ENCODE measurements at regions not wholly inside any gene's neighbourhood (a gene's known extent, or its start where the extent isn't known, plus 50 kb on each side); places are given as distances from the start of the nearest gene placed in this dataset.
"Not testable (repeated sequence)": the region's sequence is repeated elsewhere in the genome, so short reads cannot be mapped to it uniquely, and the experiment has no call there.

- TF ChIP-seq, protein P1, sequence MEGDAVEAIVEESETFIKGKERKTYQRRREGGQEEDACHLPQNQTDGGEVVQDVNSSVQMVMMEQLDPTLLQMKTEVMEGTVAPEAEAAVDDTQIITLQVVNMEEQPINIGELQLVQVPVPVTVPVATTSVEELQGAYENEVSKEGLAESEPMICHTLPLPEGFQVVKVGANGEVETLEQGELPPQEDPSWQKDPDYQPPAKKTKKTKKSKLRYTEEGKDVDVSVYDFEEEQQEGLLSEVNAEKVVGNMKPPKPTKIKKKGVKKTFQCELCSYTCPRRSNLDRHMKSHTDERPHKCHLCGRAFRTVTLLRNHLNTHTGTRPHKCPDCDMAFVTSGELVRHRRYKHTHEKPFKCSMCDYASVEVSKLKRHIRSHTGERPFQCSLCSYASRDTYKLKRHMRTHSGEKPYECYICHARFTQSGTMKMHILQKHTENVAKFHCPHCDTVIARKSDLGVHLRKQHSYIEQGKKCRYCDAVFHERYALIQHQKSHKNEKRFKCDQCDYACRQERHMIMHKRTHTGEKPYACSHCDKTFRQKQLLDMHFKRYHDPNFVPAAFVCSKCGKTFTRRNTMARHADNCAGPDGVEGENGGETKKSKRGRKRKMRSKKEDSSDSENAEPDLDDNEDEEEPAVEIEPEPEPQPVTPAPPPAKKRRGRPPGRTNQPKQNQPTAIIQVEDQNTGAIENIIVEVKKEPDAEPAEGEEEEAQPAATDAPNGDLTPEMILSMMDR (IDR thresholded peaks at IDR 0.05; ENCODE audit: control extremely low read depth, extremely low read depth), result no peak
- H3K9ac ChIP-seq (ENCODE audit: insufficient read depth in 1 of 2, low read length in 2 of 2), result no peak overlapping the region
- no peaks in the 10 kb centered on the region for H3K36me3 ChIP-seq (ENCODE audit: control insufficient read depth in 4 of 4, insufficient read depth in 4 of 4, low read length in 4 of 4)
- DNase-seq (no peak), ATAC-seq (ENCODE audit: insufficient read depth, low FRiP score) (no peak)
- no peaks in the 10 kb centered on the region for H3K27me3 ChIP-seq (ENCODE audit: control insufficient read depth in 3 of 3, insufficient read depth in 3 of 3, low read length in 2 of 3)
- H3K9me3 ChIP-seq (ENCODE audit: control insufficient read depth in 4 of 4, insufficient read depth in 3 of 4, low read length in 3 of 4), result no peaks in the 10 kb centered on the region
- H3K4me1 ChIP-seq (ENCODE audit: control insufficient read depth in 5 of 5, insufficient read depth in 5 of 5, low read length in 5 of 5), result peaks cover 0 to 20% (median 0%) of the 10 kb centered on the region in 5 donors
- no peak overlapping the region for H3K27ac ChIP-seq (ENCODE audit: low read depth in 1 of 2, low read length in 1 of 2)
- no peak overlapping the region for H3K4me3 ChIP-seq
These were observed 151.1 kb upstream of the HMGA2 start for GRCh38 chr12:65673156-65673690.

DNA sequence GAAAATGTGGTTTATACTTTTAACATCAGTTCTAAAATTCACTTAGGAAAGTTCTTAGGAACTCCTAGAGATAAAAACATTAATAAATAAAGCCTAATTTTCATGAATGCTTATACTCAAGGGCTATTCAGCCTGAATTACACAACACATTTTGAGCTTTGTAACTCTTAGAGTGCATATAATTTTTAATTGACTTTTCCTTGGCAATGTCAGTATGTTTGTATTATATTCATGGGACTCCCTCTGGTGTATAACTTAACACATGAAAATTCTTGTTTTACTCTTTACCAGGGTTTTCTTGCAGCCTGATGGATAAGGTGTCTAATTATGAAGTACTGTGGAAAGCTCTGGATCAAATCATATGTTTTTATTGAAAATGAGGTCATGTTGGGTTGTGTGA is 150.6 kb upstream of the HMGA2 start:
- Histone ChIP-seq H3K9ac (ENCODE audit: insufficient read depth in 1 of 2, low read length in 2 of 2) (no peak overlapping the region), H3K36me3 (ENCODE audit: control insufficient read depth in 4 of 4, insufficient read depth in 4 of 4, low read length in 4 of 4) (no peaks in the 10 kb centered on the region), H3K4me3 (no peak overlapping the region), H3K9me3 (ENCODE audit: control insufficient read depth in 4 of 4, insufficient read depth in 3 of 4, low read length in 3 of 4) (peaks cover 0 to 3% (median 1%) of the 10 kb centered on the region in 4 donors), H3K27me3 (ENCODE audit: control insufficient read depth in 3 of 3, insufficient read depth in 3 of 3, low read length in 2 of 3) (no peaks in the 10 kb centered on the region), H3K4me1 (ENCODE audit: control insufficient read depth in 5 of 5, insufficient read depth in 5 of 5, low read length in 5 of 5) (peaks cover 0 to 20% (median 0%) of the 10 kb centered on the region in 5 donors), H3K27ac (ENCODE audit: low read depth in 1 of 2, low read length in 1 of 2) (no peak overlapping the region)
- no peak for ATAC-seq (ENCODE audit: insufficient read depth, low FRiP score)
- peak in 2 of 3 donors; percentile 38 to 48 for DNase-seq
- TF ChIP-seq, protein P1 (IDR thresholded peaks at IDR 0.05; ENCODE audit: control extremely low read depth, extremely low read depth), result no peak

GRCh38 chr12:65675141-65675621 is 149.1 kb upstream of the HMGA2 start:
- Histone ChIP-seq H3K9me3 (ENCODE audit: control insufficient read depth in 4 of 4, insufficient read depth in 3 of 4, low read length in 3 of 4) (peaks cover 0 to 3% (median 1%) of the 10 kb centered on the region in 4 donors), H3K4me1 (ENCODE audit: control insufficient read depth in 5 of 5, insufficient read depth in 5 of 5, low read length in 5 of 5) (peaks cover 0 to 20% (median 0%) of the 10 kb centered on the region in 5 donors), H3K4me3 (no peak overlapping the region), H3K9ac (ENCODE audit: insufficient read depth in 1 of 2, low read length in 2 of 2) (no peak overlapping the region), H3K27ac (ENCODE audit: low read depth in 1 of 2, low read length in 1 of 2) (no peak overlapping the region), H3K27me3 (ENCODE audit: control insufficient read depth in 3 of 3, insufficient read depth in 3 of 3, low read length in 2 of 3) (no peaks in the 10 kb centered on the region), H3K36me3 (ENCODE audit: control insufficient read depth in 4 of 4, insufficient read depth in 4 of 4, low read length in 4 of 4) (no peaks in the 10 kb centered on the region)
- TF ChIP-seq, protein P1 (IDR thresholded peaks at IDR 0.05; ENCODE audit: control extremely low read depth, extremely low read depth), result no peak
- ATAC-seq (ENCODE audit: insufficient read depth, low FRiP score), result no peak
- 40 to 58% methylated on average over 1 of the region's 1 CpG for WGBS, 2 donors
- DNase-seq, result peak in 2 of 3 donors; percentile 86 to 88

GRCh38 chr12:65678172-65678571 is 146.1 kb upstream of the HMGA2 start:
- peaks cover 0 to 20% (median 0%) of the 10 kb centered on the region in 5 donors for H3K4me1 ChIP-seq (ENCODE audit: control insufficient read depth in 5 of 5, insufficient read depth in 5 of 5, low read length in 5 of 5)
- H3K9ac ChIP-seq (ENCODE audit: insufficient read depth in 1 of 2, low read length in 2 of 2); H3K4me3 ChIP-seq; H3K27ac ChIP-seq (ENCODE audit: low read depth in 1 of 2, low read length in 1 of 2); ATAC-seq (ENCODE audit: insufficient read depth, low FRiP score); DNase-seq; H3K36me3 ChIP-seq (ENCODE audit: control insufficient read depth in 4 of 4, insufficient read depth in 4 of 4, low read length in 4 of 4); H3K27me3 ChIP-seq (ENCODE audit: control insufficient read depth in 3 of 3, insufficient read depth in 3 of 3, low read length in 2 of 3); H3K9me3 ChIP-seq (ENCODE audit: control insufficient read depth in 4 of 4, insufficient read depth in 3 of 4, low read length in 3 of 4): not testable (repeated sequence)
- WGBS, 2 donors, result 91 to 96% methylated on average over 4 of the region's 4 CpGs
